GM18517 (cell line): ENCODE measurements at regions not wholly inside any gene's neighbourhood (a gene's known extent, or its start where the extent isn't known, plus 50 kb on each side); places are given as distances from the start of the nearest gene placed in this dataset.

Experiments used
- ATAC-seq: cut with Tn5 transposase; IDR thresholded peaks from one replicate; pipeline ENCODE4 v1.9.1; 2021; ENCODE audit warnings: mild to moderate bottlenecking, moderate library complexity; ENCODE audit not compliant: unreplicated experiment

DNA sequence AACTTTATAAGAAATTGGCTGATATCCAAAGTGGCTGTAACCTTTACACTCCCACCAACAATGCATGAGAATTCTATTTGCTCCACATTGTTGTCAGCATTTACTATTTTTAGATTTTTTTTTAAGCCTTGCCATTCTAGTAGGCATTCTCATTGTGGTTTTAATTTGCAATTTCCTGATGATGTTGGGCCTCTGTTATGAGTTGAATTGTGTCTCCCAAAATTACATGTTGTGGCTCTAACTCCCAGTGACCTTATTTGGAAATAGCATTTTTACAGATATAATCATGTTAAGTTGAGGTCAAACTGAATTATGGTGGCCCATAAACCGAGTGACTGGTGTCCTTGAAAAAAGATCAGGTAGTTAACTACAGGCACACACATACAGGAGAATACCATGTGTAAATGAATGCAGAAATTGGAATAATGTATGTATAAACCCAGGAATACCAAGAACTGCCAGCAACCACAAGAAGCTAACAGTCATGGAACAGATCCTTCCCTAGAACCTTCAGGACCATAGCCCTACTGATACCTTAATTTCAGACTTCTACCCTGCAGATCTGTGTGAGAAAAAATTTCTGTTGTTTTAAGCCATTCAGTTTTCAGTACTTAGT is 348.8 kb upstream of the DAB1 start:
- ATAC-seq = no peak

DNA sequence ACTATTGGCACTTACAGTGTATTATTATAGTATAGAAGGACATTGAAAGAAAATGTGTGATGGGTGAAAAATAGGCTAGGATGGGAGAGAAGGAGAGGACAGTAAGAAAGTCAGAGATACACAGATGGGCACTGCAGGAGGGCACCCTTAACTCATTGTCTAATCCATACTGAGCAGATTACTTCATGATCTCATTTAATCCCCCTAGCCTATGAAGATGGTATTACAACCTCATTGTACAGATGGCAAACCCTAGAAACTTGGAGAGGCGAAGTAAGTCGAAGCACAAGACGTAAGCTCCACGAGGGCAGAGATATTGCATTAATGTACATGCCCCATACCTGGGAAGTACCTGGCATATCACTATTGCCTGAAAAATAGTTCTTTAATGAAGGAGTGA is 346.9 kb upstream of the DAB1 start:
- no peak for ATAC-seq

- ATAC-seq = no peak
Observed at GRCh38 chr1:57770236-57770635, 346.4 kb upstream of the DAB1 start.

DNA sequence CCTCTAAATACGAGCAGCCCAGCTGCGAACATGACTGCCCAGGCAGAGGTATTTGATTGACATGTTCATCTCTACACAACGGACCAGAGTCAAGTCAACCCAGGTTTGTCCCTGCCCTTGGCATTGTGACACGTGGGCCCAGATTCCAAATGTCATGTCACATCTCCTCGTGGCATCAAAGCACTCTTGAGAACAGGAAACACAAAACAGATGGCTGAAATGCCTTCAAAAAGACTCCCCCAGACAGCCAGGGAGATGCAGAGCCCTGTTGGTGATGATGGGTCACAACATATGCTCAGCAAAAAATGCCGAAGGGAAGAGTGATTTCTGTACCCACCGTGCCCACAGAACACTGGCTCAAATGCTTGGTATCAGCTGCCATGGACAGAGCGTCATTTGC is 337.8 kb upstream of the DAB1 start:
- ATAC-seq = no peak

GRCh38 chr1:57752843-57753242 is 329.0 kb upstream of the DAB1 start:
- ATAC-seq = no peak

GRCh38 chr1:57748719-57749118 is 324.9 kb upstream of the DAB1 start:
- ATAC-seq = no peak

- ATAC-seq = no peak
Observed at GRCh38 chr1:57747818-57748217, 324.0 kb upstream of the DAB1 start.

DNA sequence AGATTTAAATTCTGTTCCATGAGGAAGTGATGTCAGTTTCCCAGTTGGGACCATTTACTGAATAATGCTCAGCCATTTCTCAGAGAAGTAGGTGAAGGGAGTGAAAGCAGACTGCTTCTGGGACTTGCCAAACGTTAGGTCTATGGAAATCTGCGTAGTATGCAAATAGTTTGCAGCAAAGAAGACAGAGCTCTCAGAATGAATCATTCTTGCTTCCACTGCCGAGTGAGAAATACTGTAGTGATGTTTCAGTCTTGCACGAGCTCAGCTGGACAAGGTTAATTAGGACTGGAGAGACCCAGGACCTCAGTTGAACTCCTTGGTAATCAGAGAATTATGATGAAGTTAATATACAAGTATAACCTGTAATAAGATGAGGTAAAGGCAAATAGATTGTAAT is 317.7 kb upstream of the DAB1 start:
- ATAC-seq = no peak

GRCh38 chr1:57736940-57737339 is 313.1 kb upstream of the DAB1 start:
- ATAC-seq = no peak

GRCh38 chr1:57729181-57729580 is 305.3 kb upstream of the DAB1 start:
- ATAC-seq = no peak

GRCh38 chr1:57727121-57727520 is 303.3 kb upstream of the DAB1 start:
- ATAC-seq = no peak

DNA sequence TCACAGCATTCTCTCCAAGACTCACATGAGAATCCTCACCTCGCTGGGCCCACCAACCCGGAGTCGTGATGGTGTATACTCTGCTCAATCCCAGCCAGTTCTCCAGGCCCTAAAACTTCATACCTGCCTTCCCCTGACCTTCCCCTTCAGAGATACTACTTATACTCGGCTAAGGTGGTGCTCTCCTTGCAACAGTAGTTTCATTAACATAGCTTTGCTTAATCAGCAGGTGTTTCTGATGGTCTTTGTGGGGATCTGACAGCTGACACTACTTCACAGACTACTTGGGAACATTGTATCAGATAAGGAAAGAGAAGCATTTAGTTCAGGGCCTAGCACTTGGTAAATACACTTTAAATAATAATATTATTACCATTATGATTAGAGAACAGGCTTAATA is 301.5 kb upstream of the DAB1 start:
- no peak for ATAC-seq

DNA sequence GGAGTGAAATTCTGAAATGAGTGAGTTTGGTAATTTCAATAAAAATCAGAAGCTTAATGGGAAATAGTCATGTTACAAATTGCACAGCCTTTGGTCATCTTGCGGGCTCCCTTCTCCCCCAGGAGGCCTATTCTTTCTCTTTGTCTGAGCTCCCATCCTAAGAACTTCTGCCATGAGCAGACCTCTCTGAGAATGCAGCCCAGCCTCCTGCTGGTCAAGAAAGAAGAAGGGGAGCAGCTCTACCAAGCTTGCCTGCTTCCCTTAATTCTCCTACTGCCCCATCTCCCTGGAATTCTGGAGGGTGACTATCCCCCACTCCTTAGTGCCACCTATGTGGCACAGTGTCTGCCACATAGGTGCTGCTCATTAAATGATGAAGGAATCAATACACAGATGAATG is 300.7 kb upstream of the DAB1 start:
- ATAC-seq = no peak

GRCh38 chr1:57722285-57722978 is 298.6 kb upstream of the DAB1 start:
- ATAC-seq = no peak

GRCh38 chr1:57721001-57721400 is 297.1 kb upstream of the DAB1 start:
- no peak for ATAC-seq

GRCh38 chr1:57719274-57719673 is 295.4 kb upstream of the DAB1 start:
- ATAC-seq = no peak

DNA sequence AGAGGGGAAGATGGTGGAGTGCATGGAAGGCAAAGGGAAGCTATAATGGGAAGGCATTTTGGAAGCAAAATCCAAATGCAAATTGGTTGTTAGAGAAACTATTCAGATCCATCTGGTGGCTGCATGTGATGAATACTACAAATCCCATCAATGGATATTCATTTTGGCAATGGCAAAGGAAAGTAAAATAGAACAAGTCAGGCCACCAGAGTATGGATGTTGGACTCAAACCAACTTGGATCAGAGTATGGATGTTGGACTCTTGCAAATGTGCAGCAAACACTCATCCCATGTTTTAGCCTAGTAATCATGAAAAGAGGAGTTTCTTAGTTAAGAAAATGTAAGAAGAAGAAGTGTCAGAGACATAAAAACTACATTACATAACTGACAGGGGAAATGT is 289.6 kb upstream of the DAB1 start:
- no peak for ATAC-seq

GRCh38 chr1:57712846-57713245 is 289.0 kb upstream of the DAB1 start:
- no peak for ATAC-seq

GRCh38 chr1:57711326-57711725 is 287.5 kb upstream of the DAB1 start:
- ATAC-seq = no peak

DNA sequence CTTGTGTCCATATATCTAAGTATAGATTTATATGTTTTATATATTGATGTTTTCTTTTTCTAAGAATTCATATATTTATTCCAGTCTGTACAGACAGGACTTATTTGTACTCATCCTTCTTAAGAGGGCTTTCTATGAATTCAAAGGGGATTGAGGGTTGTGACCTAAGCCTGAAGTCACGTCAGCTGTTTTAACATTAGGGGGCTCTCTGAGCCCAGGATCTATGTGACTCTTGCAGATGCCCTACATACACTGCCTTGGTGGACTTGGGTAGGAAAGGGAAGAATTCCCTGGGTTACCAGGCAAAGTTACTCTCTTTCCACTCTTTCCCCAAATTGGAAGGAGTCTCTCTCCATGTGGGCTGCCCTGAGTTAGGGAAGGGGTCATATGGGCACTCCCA is 283.8 kb upstream of the DAB1 start:
- no peak for ATAC-seq

DNA sequence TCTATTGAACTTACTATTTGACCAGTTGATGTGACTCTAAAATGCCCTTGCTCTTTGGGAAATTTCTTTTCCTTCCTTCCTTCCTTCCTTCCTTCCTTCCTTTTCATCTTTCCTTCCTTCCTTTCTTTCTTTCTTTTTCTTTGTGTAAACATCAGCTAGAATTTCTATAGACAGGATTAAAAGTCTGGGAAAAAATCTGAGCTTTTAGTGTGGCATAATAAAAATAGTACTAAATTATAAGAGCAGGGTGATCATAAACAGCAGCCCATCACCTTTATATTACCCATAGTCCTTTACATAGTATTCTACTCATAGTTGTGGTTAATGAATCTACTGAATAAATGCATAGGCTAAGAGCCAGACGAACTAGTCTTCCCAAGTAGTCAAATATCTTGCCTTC is 281.0 kb upstream of the DAB1 start:
- no peak for ATAC-seq

DNA sequence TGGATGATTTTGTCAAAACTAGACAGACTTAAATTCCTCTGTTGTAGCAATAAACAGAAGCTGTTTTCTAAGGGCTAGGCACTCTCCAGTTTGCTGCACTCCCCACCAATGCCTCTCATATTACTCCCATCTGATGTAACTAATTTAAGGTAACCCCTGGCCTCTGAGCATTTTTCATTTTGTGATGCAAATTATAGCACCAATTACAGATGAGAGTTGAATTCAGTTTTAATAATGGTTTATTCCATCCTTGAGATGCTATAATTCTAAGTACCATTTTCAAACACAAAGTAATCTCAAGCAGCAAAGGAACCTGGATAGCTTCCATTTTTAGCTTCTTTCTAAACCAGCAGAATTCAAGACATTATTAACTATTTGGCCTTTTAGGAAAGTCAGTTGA is 280.4 kb upstream of the DAB1 start:
- no peak for ATAC-seq

DNA sequence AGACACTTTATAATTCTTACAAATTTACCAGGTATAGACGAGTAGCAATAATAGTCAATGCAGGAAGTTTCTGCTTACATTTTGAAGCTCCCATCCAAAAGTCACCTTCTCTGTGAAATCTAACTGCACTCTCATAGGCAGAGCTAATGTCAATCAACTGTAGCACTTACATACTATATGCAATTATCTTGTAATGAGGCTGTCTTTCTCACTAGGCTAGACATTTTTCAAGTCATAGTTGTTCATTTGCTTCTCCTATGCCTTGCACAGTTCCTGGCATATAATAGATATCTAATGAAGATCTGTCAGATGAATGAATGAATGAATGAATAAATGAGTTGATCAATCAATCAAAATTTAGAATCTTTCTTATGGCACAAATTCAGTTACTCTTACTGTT is 273.0 kb upstream of the DAB1 start:
- ATAC-seq = no peak
